ENCODE measurements at regions not wholly inside any gene's neighbourhood (a gene's known extent, or its start where the extent isn't known, plus 50 kb on each side); places are given as distances from the start of the nearest gene placed in this dataset.

DNA sequence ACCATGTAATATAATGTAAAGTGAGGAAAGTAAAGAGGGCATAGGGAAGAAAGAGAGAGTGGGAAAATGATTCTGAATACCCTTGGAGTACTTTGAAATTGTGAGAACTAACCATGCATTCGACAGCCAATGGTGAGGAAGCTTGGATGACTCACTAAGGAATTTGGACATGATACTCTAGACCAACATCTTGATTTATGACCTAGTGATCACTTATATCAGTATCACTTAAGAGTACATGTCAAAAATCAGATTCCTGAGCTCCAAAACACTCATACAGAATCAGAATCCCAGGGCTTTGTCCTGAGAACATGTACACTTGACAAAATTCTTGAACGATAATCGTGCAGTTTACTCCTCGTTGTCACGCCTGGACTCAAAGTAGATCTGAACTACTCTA lies 1899.8 kb upstream of the PIK3C3 start:
- TF ChIP-seq, protein P1, sequence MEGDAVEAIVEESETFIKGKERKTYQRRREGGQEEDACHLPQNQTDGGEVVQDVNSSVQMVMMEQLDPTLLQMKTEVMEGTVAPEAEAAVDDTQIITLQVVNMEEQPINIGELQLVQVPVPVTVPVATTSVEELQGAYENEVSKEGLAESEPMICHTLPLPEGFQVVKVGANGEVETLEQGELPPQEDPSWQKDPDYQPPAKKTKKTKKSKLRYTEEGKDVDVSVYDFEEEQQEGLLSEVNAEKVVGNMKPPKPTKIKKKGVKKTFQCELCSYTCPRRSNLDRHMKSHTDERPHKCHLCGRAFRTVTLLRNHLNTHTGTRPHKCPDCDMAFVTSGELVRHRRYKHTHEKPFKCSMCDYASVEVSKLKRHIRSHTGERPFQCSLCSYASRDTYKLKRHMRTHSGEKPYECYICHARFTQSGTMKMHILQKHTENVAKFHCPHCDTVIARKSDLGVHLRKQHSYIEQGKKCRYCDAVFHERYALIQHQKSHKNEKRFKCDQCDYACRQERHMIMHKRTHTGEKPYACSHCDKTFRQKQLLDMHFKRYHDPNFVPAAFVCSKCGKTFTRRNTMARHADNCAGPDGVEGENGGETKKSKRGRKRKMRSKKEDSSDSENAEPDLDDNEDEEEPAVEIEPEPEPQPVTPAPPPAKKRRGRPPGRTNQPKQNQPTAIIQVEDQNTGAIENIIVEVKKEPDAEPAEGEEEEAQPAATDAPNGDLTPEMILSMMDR (IDR thresholded peaks at IDR 0.05; ENCODE audit: low read depth, low read length, poor library complexity, severe bottlenecking): no peak
- TF ChIP-seq EZH2phosphoT487 (IDR thresholded peaks at IDR 0.05; ENCODE audit: borderline replicate concordance, low read length): no peak

Data from DOHH2 (cell line).